ENCODE measurements at regions not wholly inside any gene's neighbourhood (a gene's known extent, or its start where the extent isn't known, plus 50 kb on each side); places are given as distances from the start of the nearest gene placed in this dataset.

DNA sequence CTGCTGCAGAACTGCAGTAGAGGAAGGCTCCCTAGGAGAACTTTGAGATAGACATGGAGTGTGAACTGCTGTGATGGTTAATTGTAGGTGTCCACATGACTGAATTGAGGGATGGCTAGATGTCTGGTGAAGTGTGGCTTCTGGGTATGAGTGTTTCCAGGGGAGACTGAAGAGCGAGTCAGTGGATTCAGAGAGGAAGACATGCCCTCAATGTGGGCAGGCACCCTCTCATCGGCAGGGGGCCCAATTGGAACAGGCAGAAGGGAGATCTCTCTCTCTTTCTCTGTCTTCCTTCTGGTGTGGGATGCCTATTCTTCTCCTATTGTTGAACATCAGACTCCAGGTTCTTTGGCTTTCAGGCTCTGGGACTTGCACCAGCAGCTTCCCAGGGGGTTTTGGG, 304.7 kb upstream of the GATB start:
- no peak for TF ChIP-seq EZH2 (IDR thresholded peaks at IDR 0.05; ENCODE audit: insufficient read depth, poor library complexity, severe bottlenecking)
- no peak for TF ChIP-seq EZH2phosphoT487 (IDR thresholded peaks at IDR 0.05; ENCODE audit: insufficient read depth, low read depth)

Data from GM23248 (cell line).